HEK293 (cell line): ENCODE measurements at regions not wholly inside any gene's neighbourhood (a gene's known extent, or its start where the extent isn't known, plus 50 kb on each side); places are given as distances from the start of the nearest gene placed in this dataset.

Experiments used
- CTCF ChIA-PET: fragments of 350-600 bp; formaldehyde crosslinking; extraction: SDS; loops from one replicate; lab custom pipeline; 2021; ENCODE audit warnings: antibody characterized with exemption; lab: Yijun Ruan, JAX
- POLR2A ChIA-PET: fragments of 300-600 bp; formaldehyde crosslinking; extraction: SDS; loops from one replicate; lab custom pipeline; 2020; ENCODE audit warnings: antibody characterized with exemption, inconsistent platforms; lab: Yijun Ruan, JAX
- H3K27ac ChIP-seq: fragments of 200-500 bp; sonication (Bioruptor generic); 2 replicates; pipeline ENCODE4 v1.5.1; 2014; ENCODE audit warnings: low read depth, low read length, control low read depth, inconsistent platforms; ENCODE audit errors: extremely low read depth
- H3K36me3 ChIP-seq, 2 experiments: fragments of 200-500 bp in 1 of 2; sonication (Bioruptor generic) in 1 of 2; 1 replicate in 1 of 2; 2 replicates in 1 of 2; pipeline ENCODE4 v1.5.1; 2014 to 2017; ENCODE audit warnings: inconsistent platforms in 2 of 2, low read length in 2 of 2; ENCODE audit not compliant: control insufficient read depth in 2 of 2, insufficient read depth in 1 of 2
- H3K4me1 ChIP-seq: fragments of 200-500 bp; sonication (Bioruptor generic); 2 replicates; pipeline ENCODE4 v1.5.1; 2014; ENCODE audit warnings: mild to moderate bottlenecking, low read length, inconsistent platforms; ENCODE audit not compliant: control insufficient read depth, insufficient read depth
- H3K4me3 ChIP-seq: 2 replicates; pipeline ENCODE4 v1.5.1; 2011; ENCODE audit warnings: low read depth, mild to moderate bottlenecking, control low read depth, low read length, moderate library complexity
- H3K9me3 ChIP-seq: fragments of 200-500 bp; sonication (Bioruptor generic); 2 replicates; pipeline ENCODE4 v1.5.1; 2014; ENCODE audit warnings: low read depth, low read length, inconsistent platforms; ENCODE audit not compliant: control insufficient read depth, insufficient read depth
- HIC1 ChIP-seq: fragments of 450-650 bp; formaldehyde crosslinking; IDR thresholded peaks from 2 replicates; pipeline ENCODE4 v1.5.1; 2016; ENCODE audit warnings: missing biosample characterization, missing genetic modification characterization
- KLF1 ChIP-seq: fragments of 450-650 bp; formaldehyde crosslinking; IDR thresholded peaks from 2 replicates; pipeline ENCODE4 v1.5.1; 2016; ENCODE audit warnings: missing biosample characterization, missing genetic modification characterization
- MYNN ChIP-seq: fragments of 450-650 bp; formaldehyde crosslinking; IDR thresholded peaks from 2 replicates; pipeline ENCODE4 v1.5.1; 2016; ENCODE audit warnings: missing biosample characterization, missing genetic modification characterization, borderline replicate concordance
- PRDM1 ChIP-seq: fragments of 450-650 bp; formaldehyde crosslinking; IDR thresholded peaks from 2 replicates; pipeline ENCODE4; 2016; ENCODE audit warnings: missing biosample characterization, missing genetic modification characterization
- YY1 ChIP-seq: fragments of 450-650 bp; formaldehyde crosslinking; IDR thresholded peaks from 2 replicates; pipeline ENCODE4 v1.5.1; 2018; ENCODE audit warnings: missing biosample characterization, missing genetic modification characterization
- ZBTB21 ChIP-seq: fragments of 450-650 bp; formaldehyde crosslinking; IDR thresholded peaks from 2 replicates; pipeline ENCODE4 v1.5.1; 2017; ENCODE audit warnings: missing biosample characterization, missing genetic modification characterization
- ZFP37 ChIP-seq: fragments of 450-650 bp; formaldehyde crosslinking; IDR thresholded peaks from 2 replicates; pipeline ENCODE4 v1.5.1; 2016; ENCODE audit warnings: missing biosample characterization, missing genetic modification characterization
- ZFP69B ChIP-seq: fragments of 450-650 bp; formaldehyde crosslinking; IDR thresholded peaks from 2 replicates; pipeline ENCODE4 v1.5.1; 2016; ENCODE audit warnings: missing biosample characterization, missing genetic modification characterization
- ZNF121 ChIP-seq: fragments of 450-650 bp; formaldehyde crosslinking; IDR thresholded peaks from 2 replicates; pipeline ENCODE4 v1.5.1; 2016; ENCODE audit warnings: missing biosample characterization, missing genetic modification characterization
- ZNF223 ChIP-seq: fragments of 450-650 bp; formaldehyde crosslinking; IDR thresholded peaks from 2 replicates; pipeline ENCODE4 v1.5.1; 2016; ENCODE audit warnings: missing biosample characterization, missing genetic modification characterization
- ZNF335 ChIP-seq: fragments of 450-650 bp; formaldehyde crosslinking; conservative IDR thresholded peaks from 2 replicates; pipeline ENCODE4 v1.5.1; 2016; ENCODE audit warnings: missing biosample characterization, missing genetic modification characterization
- ZNF37A ChIP-seq: fragments of 450-650 bp; IDR thresholded peaks from 2 replicates; pipeline ENCODE4 v1.5.1; 2018; ENCODE audit warnings: missing biosample characterization, missing genetic modification characterization
- ZNF48 ChIP-seq: fragments of 450-650 bp; formaldehyde crosslinking; IDR thresholded peaks from 2 replicates; pipeline ENCODE4 v1.5.1; 2016; ENCODE audit warnings: missing biosample characterization, missing genetic modification characterization
- ZNF580 ChIP-seq: fragments of 450-650 bp; formaldehyde crosslinking; IDR thresholded peaks from 2 replicates; pipeline ENCODE4 v1.5.1; 2016; ENCODE audit warnings: missing biosample characterization, missing genetic modification characterization
- ZNF610 ChIP-seq: fragments of 450-650 bp; formaldehyde crosslinking; IDR thresholded peaks from 2 replicates; pipeline ENCODE4 v1.5.1; 2016; ENCODE audit warnings: missing biosample characterization, missing genetic modification characterization, borderline replicate concordance
- ZNF624 ChIP-seq: fragments of 450-650 bp; formaldehyde crosslinking; IDR thresholded peaks from 2 replicates; pipeline ENCODE4 v1.5.1; 2017; ENCODE audit warnings: missing biosample characterization, missing genetic modification characterization
- TF ChIP-seq, protein P1 (sequence below): fragments of 450-650 bp; formaldehyde crosslinking; IDR thresholded peaks from 2 replicates; pipeline ENCODE4 v1.5.1; 2016; ENCODE audit warnings: missing biosample characterization, missing genetic modification characterization
- TF ChIP-seq, protein P2 (sequence below): fragments of 450-650 bp; formaldehyde crosslinking; IDR thresholded peaks from 2 replicates; pipeline ENCODE4 v1.5.1; 2016; ENCODE audit warnings: missing biosample characterization, missing genetic modification characterization, low read depth
- TF ChIP-seq, protein P3 (sequence below): fragments of 450-650 bp; formaldehyde crosslinking; IDR thresholded peaks from 2 replicates; pipeline ENCODE4 v1.5.1; 2017; ENCODE audit warnings: missing biosample characterization, missing genetic modification characterization
- TF ChIP-seq, protein P4 (sequence below): fragments of 450-650 bp; formaldehyde crosslinking; IDR thresholded peaks from 2 replicates; pipeline ENCODE4 v1.5.1; 2017; ENCODE audit warnings: missing biosample characterization, mild to moderate bottlenecking, missing genetic modification characterization, moderate library complexity
- TF ChIP-seq, protein P5 (sequence below): fragments of 450-650 bp; formaldehyde crosslinking; IDR thresholded peaks from 2 replicates; pipeline ENCODE4 v1.5.1; 2016; ENCODE audit warnings: missing biosample characterization, missing genetic modification characterization

- TF ChIP-seq, protein P1, sequence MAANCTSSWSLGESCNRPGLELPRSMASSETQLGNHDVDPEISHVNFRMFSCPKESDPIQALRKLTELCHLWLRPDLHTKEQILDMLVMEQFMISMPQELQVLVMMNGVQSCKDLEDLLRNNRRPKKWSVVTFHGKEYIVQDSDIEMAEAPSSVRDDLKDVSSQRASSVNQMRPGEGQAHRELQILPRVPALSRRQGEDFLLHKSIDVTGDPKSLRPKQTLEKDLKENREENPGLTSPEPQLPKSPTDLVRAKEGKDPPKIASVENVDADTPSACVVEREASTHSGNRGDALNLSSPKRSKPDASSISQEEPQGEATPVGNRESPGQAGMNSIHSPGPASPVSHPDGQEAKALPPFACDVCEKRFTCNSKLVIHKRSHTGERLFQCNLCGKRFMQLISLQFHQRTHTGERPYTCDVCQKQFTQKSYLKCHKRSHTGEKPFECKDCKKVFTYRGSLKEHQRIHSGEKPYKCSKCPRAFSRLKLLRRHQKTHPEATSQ (tag by site-specific recombination) = no peak
- TF ChIP-seq, protein P2, sequence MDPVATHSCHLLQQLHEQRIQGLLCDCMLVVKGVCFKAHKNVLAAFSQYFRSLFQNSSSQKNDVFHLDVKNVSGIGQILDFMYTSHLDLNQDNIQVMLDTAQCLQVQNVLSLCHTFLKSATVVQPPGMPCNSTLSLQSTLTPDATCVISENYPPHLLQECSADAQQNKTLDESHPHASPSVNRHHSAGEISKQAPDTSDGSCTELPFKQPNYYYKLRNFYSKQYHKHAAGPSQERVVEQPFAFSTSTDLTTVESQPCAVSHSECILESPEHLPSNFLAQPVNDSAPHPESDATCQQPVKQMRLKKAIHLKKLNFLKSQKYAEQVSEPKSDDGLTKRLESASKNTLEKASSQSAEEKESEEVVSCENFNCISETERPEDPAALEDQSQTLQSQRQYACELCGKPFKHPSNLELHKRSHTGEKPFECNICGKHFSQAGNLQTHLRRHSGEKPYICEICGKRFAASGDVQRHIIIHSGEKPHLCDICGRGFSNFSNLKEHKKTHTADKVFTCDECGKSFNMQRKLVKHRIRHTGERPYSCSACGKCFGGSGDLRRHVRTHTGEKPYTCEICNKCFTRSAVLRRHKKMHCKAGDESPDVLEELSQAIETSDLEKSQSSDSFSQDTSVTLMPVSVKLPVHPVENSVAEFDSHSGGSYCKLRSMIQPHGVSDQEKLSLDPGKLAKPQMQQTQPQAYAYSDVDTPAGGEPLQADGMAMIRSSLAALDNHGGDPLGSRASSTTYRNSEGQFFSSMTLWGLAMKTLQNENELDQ (tag by site-specific recombination) = no peak
- TF ChIP-seq, protein P3, sequence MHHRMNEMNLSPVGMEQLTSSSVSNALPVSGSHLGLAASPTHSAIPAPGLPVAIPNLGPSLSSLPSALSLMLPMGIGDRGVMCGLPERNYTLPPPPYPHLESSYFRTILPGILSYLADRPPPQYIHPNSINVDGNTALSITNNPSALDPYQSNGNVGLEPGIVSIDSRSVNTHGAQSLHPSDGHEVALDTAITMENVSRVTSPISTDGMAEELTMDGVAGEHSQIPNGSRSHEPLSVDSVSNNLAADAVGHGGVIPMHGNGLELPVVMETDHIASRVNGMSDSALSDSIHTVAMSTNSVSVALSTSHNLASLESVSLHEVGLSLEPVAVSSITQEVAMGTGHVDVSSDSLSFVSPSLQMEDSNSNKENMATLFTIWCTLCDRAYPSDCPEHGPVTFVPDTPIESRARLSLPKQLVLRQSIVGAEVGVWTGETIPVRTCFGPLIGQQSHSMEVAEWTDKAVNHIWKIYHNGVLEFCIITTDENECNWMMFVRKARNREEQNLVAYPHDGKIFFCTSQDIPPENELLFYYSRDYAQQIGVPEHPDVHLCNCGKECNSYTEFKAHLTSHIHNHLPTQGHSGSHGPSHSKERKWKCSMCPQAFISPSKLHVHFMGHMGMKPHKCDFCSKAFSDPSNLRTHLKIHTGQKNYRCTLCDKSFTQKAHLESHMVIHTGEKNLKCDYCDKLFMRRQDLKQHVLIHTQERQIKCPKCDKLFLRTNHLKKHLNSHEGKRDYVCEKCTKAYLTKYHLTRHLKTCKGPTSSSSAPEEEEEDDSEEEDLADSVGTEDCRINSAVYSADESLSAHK (tag by site-specific recombination) = no peak
- no peak for TF ChIP-seq ZNF223 (tag by site-specific recombination)
These were observed 770.7 kb upstream of the TMEM132C start (continued) for GRCh38 chr12:127496255-127496654.

DNA sequence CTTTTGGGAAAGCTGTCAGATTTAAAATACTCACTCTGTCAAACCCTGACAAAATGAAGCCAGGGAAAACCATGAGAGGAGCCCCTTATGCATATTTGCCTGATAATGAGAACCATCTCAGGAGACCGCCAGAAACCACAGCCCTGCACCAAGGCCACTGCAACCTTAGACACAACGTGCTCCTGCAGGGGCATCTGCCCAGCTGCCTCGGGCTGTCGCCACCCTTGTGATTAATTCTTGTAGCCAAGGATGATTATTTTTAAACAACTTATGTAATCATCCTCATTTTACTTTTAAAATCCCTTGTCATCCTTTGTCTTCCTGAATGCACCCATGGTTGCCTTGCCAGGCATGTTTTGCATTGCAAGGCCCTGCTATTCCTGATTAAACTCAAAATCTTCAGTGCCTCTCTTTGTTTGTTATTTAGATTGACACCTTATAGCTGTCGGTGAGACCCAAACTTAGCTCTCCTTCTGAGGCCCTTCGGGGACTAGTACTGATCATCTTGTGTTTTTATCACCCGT lies 766.4 kb upstream of the TMEM132C start:
- no peak overlapping the region for H3K4me3 ChIP-seq
- no peaks in the 10 kb centered on the region for H3K9me3 ChIP-seq
- TF ChIP-seq ZNF37A (tag by site-specific recombination) (no peak), ZNF121 (tag by site-specific recombination) (no peak), ZNF610 (tag by site-specific recombination) (no peak), ZNF335 (no peak)
- no peaks in the 10 kb centered on the region for H3K36me3 ChIP-seq
- POLR2A ChIA-PET = no interaction called here
- CTCF ChIA-PET = no interaction called here
- no peaks in the 10 kb centered on the region for H3K4me1 ChIP-seq
- no peak overlapping the region for H3K27ac ChIP-seq

DNA sequence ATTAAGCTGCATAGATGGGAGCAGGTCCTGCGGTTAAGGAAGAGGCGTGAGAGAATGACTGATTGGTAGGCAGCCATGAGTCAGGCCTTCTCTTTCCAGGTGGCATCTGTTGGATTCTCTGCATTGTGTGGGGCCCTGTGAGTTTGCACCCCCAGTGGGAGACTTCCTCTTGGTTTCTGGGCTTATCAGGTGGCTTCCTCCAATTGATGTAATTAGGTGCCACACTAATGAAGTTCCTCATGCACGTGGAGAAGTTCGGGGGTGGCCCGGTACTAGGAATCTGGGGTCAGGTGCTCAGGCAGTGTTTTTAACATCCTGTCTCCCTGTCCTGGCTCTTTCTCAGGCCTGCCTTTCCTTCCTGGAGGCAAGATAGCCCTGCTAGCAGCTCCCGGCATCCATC lies 765.1 kb upstream of the TMEM132C start:
- CTCF ChIA-PET = no interaction called here
- H3K9me3 ChIP-seq = no peaks in the 10 kb centered on the region
- no peaks in the 10 kb centered on the region for H3K36me3 ChIP-seq
- no peak overlapping the region for H3K27ac ChIP-seq
- no peak for TF ChIP-seq HIC1 (tag by site-specific recombination)
- no peak for TF ChIP-seq ZNF580 (tag by site-specific recombination)
- TF ChIP-seq MYNN (tag by site-specific recombination) = no peak
- TF ChIP-seq, protein P4, sequence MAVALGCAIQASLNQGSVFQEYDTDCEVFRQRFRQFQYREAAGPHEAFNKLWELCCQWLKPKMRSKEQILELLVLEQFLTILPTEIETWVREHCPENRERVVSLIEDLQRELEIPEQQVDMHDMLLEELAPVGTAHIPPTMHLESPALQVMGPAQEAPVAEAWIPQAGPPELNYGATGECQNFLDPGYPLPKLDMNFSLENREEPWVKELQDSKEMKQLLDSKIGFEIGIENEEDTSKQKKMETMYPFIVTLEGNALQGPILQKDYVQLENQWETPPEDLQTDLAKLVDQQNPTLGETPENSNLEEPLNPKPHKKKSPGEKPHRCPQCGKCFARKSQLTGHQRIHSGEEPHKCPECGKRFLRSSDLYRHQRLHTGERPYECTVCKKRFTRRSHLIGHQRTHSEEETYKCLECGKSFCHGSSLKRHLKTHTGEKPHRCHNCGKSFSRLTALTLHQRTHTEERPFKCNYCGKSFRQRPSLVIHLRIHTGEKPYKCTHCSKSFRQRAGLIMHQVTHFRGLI (tag by site-specific recombination) = no peak
- no peak for TF ChIP-seq YY1 (tag by site-specific recombination)
- no peak for TF ChIP-seq ZBTB21 (tag by site-specific recombination)
- TF ChIP-seq KLF1 (tag by site-specific recombination) = no peak
- TF ChIP-seq, protein P5, sequence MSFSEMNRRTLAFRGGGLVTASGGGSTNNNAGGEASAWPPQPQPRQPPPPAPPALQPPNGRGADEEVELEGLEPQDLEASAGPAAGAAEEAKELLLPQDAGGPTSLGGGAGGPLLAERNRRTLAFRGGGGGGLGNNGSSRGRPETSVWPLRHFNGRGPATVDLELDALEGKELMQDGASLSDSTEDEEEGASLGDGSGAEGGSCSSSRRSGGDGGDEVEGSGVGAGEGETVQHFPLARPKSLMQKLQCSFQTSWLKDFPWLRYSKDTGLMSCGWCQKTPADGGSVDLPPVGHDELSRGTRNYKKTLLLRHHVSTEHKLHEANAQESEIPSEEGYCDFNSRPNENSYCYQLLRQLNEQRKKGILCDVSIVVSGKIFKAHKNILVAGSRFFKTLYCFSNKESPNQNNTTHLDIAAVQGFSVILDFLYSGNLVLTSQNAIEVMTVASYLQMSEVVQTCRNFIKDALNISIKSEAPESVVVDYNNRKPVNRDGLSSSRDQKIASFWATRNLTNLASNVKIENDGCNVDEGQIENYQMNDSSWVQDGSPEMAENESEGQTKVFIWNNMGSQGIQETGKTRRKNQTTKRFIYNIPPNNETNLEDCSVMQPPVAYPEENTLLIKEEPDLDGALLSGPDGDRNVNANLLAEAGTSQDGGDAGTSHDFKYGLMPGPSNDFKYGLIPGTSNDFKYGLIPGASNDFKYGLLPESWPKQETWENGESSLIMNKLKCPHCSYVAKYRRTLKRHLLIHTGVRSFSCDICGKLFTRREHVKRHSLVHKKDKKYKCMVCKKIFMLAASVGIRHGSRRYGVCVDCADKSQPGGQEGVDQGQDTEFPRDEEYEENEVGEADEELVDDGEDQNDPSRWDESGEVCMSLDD (tag by site-specific recombination) = no peak
- TF ChIP-seq ZNF624 (tag by site-specific recombination) = no peak
- no peak for TF ChIP-seq PRDM1 (tag by site-specific recombination)
- no peak for TF ChIP-seq ZFP37 (tag by site-specific recombination)
- TF ChIP-seq ZNF48 (tag by site-specific recombination) = no peak
- no peak for TF ChIP-seq ZFP69B (tag by site-specific recombination)
- TF ChIP-seq, all 188 proteins: peak for 0
- Histone ChIP-seq H3K4me1 (no peaks in the 10 kb centered on the region), H3K4me3 (no peak overlapping the region)
- POLR2A ChIA-PET = no interaction called here
